HepG2 (cell line): ENCODE measurements at regions not wholly inside any gene's neighbourhood (a gene's known extent, or its start where the extent isn't known, plus 50 kb on each side); places are given as distances from the start of the nearest gene placed in this dataset.

Source experiments
- ATF1 ChIP-seq: IDR thresholded peaks from 2 replicates; pipeline ENCODE4 v1.6.1; 2016; ENCODE audit warnings: mild to moderate bottlenecking, control low read depth
- BORCS8-MEF2B ChIP-seq: sonication (generic); formaldehyde crosslinking; IDR thresholded peaks from 2 replicates; pipeline ENCODE4 v1.8.0; 2022; ENCODE audit warnings: mild to moderate bottlenecking, missing genetic modification reagents
- BRD4 ChIP-seq: sonication (generic); formaldehyde crosslinking; IDR thresholded peaks from 2 replicates; pipeline ENCODE4 v1.4.0; 2020; ENCODE audit warnings: missing genetic modification reagents
- FOXA3 ChIP-seq: IDR thresholded peaks from 2 replicates; pipeline ENCODE4 v1.6.1; 2016; ENCODE audit warnings: missing genetic modification reagents, missing compliant biosample characterization
- HDAC1 ChIP-seq: sonication (generic); formaldehyde crosslinking; IDR thresholded peaks from 2 replicates; pipeline ENCODE4 v1.5.1; 2020; ENCODE audit warnings: mild to moderate bottlenecking, missing genetic modification reagents
- MXI1 ChIP-seq: IDR thresholded peaks from 3 replicates; pipeline ENCODE4 v1.6.1; 2012; ENCODE audit warnings: low read depth, low read length, inconsistent platforms, borderline replicate concordance
- POLR2AphosphoS5 ChIP-seq: IDR thresholded peaks from 2 replicates; pipeline ENCODE4 v1.6.1; 2012; ENCODE audit warnings: low read depth, low read length
- SKI ChIP-seq: fragments of 450-650 bp; IDR thresholded peaks from one replicate; pipeline ENCODE4 v1.6.1; 2018; ENCODE audit warnings: mild to moderate bottlenecking; ENCODE audit not compliant: partially characterized antibody
- ZNF318 ChIP-seq: sonication (generic); formaldehyde crosslinking; IDR thresholded peaks from 2 replicates; pipeline ENCODE4 v1.4.0; 2020; ENCODE audit warnings: mild to moderate bottlenecking, missing genetic modification reagents
- ZNF331 ChIP-seq: sonication (generic); formaldehyde crosslinking; IDR thresholded peaks from 2 replicates; pipeline ENCODE4 v1.4.0; 2020; ENCODE audit warnings: missing genetic modification reagents
- ZNF367 ChIP-seq: sonication (generic); formaldehyde crosslinking; IDR thresholded peaks from 2 replicates; pipeline ENCODE4 v1.4.0; 2020; ENCODE audit warnings: missing genetic modification reagents, borderline replicate concordance
- ZNF512B ChIP-seq: sonication (generic); formaldehyde crosslinking; IDR thresholded peaks from 2 replicates; pipeline ENCODE4 v1.5.1; 2020; ENCODE audit warnings: missing genetic modification reagents, mild to moderate bottlenecking, borderline replicate concordance
- ZNF572 ChIP-seq: sonication (generic); formaldehyde crosslinking; IDR thresholded peaks from 2 replicates; pipeline ENCODE4 v1.5.1; 2020; ENCODE audit warnings: mild to moderate bottlenecking, missing genetic modification reagents
- ZNF724P ChIP-seq: sonication (generic); formaldehyde crosslinking; IDR thresholded peaks from 2 replicates; pipeline ENCODE4 v1.8.0; 2022; ENCODE audit warnings: missing genetic modification reagents, borderline replicate concordance
- TF ChIP-seq, protein P1 (sequence below): sonication (generic); formaldehyde crosslinking; IDR thresholded peaks from 2 replicates; pipeline ENCODE4 v1.5.0; 2020; ENCODE audit warnings: mild to moderate bottlenecking, missing genetic modification reagents

- TF ChIP-seq ZNF512B (CRISPR knock-in tag) (no peak), ATF1 (CRISPR knock-in tag) (no peak), SKI (no peak), ZNF318 (CRISPR knock-in tag) (no peak), BRD4 (CRISPR knock-in tag) (no peak), ZNF367 (CRISPR knock-in tag) (no peak), BORCS8-MEF2B (CRISPR knock-in tag) (no peak; the same call in 1 of the 2 replicates), ZNF724P (CRISPR knock-in tag) (no peak), MXI1 (peak; percentile 99), HDAC1 (CRISPR knock-in tag) (no peak), FOXA3 (no peak), ZNF331 (CRISPR knock-in tag) (peak; percentile 13; the same call in 1 of the 2 replicates), ZNF572 (no peak), POLR2AphosphoS5 (no peak)
- TF ChIP-seq, protein P1, sequence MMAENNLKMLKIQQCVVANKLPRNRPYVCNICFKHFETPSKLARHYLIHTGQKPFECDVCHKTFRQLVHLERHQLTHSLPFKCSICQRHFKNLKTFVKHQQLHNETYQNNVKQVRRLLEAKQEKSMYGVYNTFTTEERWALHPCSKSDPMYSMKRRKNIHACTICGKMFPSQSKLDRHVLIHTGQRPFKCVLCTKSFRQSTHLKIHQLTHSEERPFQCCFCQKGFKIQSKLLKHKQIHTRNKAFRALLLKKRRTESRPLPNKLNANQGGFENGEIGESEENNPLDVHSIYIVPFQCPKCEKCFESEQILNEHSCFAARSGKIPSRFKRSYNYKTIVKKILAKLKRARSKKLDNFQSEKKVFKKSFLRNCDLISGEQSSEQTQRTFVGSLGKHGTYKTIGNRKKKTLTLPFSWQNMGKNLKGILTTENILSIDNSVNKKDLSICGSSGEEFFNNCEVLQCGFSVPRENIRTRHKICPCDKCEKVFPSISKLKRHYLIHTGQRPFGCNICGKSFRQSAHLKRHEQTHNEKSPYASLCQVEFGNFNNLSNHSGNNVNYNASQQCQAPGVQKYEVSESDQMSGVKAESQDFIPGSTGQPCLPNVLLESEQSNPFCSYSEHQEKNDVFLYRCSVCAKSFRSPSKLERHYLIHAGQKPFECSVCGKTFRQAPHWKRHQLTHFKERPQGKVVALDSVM: no peak
Measured at GRCh38 chr9:129413537-129414376, 207.1 kb downstream of the C9orf50 start (continued).
